ENCODE measurements at regions not wholly inside any gene's neighbourhood (a gene's known extent, or its start where the extent isn't known, plus 50 kb on each side); places are given as distances from the start of the nearest gene placed in this dataset.

DNA sequence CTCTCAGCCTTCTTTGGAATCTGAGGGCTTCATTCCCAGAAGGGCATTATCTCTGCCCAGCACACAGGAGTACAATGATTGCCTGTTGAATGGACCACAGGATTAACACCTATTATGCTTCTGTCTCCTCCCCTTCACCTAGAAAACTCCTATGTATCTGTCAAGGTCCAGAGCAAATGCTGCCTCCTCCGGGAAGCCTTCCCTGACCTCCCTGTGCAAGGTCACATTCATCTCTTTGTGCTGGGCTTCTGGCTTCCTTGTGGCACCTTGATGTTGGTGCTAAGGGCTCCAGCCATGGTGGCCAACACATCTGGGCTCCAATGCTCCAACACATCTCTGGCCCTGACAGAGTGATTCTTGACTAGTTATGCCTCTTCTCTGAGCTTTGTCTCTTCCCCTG, 49.9 kb upstream of the ATP2B2 start:
- H3K36me3 ChIP-seq (ENCODE audit: insufficient read depth): no peaks in the 10 kb centered on the region
- no peak overlapping the region for H3K27ac Mint-ChIP-seq
- TF ChIP-seq EZH2 (IDR thresholded peaks at IDR 0.05; ENCODE audit: low read depth, unreplicated experiment): no peak
- TF ChIP-seq, protein P1, sequence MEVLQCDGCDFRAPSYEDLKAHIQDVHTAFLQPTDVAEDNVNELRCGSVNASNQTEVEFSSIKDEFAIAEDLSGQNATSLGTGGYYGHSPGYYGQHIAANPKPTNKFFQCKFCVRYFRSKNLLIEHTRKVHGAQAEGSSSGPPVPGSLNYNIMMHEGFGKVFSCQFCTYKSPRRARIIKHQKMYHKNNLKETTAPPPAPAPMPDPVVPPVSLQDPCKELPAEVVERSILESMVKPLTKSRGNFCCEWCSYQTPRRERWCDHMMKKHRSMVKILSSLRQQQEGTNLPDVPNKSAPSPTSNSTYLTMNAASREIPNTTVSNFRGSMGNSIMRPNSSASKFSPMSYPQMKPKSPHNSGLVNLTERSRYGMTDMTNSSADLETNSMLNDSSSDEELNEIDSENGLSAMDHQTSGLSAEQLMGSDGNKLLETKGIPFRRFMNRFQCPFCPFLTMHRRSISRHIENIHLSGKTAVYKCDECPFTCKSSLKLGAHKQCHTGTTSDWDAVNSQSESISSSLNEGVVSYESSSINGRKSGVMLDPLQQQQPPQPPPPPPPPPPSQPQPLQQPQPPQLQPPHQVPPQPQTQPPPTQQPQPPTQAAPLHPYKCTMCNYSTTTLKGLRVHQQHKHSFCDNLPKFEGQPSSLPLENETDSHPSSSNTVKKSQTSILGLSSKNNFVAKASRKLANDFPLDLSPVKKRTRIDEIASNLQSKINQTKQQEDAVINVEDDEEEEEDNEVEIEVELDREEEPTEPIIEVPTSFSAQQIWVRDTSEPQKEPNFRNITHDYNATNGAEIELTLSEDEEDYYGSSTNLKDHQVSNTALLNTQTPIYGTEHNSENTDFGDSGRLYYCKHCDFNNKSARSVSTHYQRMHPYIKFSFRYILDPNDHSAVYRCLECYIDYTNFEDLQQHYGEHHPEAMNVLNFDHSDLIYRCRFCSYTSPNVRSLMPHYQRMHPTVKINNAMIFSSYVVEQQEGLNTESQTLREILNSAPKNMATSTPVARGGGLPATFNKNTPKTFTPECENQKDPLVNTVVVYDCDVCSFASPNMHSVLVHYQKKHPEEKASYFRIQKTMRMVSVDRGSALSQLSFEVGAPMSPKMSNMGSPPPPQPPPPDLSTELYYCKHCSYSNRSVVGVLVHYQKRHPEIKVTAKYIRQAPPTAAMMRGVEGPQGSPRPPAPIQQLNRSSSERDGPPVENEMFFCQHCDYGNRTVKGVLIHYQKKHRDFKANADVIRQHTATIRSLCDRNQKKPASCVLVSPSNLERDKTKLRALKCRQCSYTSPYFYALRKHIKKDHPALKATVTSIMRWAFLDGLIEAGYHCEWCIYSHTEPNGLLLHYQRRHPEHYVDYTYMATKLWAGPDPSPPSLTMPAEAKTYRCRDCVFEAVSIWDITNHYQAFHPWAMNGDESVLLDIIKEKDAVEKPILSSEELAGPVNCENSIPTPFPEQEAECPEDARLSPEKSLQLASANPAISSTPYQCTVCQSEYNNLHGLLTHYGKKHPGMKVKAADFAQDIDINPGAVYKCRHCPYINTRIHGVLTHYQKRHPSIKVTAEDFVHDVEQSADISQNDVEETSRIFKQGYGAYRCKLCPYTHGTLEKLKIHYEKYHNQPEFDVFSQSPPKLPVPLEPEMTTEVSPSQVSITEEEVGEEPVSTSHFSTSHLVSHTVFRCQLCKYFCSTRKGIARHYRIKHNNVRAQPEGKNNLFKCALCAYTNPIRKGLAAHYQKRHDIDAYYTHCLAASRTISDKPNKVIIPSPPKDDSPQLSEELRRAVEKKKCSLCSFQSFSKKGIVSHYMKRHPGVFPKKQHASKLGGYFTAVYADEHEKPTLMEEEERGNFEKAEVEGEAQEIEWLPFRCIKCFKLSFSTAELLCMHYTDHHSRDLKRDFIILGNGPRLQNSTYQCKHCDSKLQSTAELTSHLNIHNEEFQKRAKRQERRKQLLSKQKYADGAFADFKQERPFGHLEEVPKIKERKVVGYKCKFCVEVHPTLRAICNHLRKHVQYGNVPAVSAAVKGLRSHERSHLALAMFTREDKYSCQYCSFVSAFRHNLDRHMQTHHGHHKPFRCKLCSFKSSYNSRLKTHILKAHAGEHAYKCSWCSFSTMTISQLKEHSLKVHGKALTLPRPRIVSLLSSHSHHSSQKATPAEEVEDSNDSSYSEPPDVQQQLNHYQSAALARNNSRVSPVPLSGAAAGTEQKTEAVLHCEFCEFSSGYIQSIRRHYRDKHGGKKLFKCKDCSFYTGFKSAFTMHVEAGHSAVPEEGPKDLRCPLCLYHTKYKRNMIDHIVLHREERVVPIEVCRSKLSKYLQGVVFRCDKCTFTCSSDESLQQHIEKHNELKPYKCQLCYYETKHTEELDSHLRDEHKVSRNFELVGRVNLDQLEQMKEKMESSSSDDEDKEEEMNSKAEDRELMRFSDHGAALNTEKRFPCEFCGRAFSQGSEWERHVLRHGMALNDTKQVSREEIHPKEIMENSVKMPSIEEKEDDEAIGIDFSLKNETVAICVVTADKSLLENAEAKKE (CRISPR knock-in tag; IDR thresholded peaks at IDR 0.05): no peak
- TF ChIP-seq EZH2phosphoT487 (IDR thresholded peaks at IDR 0.05; ENCODE audit: unreplicated experiment): no peak
- TF ChIP-seq, protein P2, sequence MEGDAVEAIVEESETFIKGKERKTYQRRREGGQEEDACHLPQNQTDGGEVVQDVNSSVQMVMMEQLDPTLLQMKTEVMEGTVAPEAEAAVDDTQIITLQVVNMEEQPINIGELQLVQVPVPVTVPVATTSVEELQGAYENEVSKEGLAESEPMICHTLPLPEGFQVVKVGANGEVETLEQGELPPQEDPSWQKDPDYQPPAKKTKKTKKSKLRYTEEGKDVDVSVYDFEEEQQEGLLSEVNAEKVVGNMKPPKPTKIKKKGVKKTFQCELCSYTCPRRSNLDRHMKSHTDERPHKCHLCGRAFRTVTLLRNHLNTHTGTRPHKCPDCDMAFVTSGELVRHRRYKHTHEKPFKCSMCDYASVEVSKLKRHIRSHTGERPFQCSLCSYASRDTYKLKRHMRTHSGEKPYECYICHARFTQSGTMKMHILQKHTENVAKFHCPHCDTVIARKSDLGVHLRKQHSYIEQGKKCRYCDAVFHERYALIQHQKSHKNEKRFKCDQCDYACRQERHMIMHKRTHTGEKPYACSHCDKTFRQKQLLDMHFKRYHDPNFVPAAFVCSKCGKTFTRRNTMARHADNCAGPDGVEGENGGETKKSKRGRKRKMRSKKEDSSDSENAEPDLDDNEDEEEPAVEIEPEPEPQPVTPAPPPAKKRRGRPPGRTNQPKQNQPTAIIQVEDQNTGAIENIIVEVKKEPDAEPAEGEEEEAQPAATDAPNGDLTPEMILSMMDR (conservative IDR thresholded peaks at IDR 0.05; ENCODE audit: low read depth in 2 of 2): no peak
- TF ChIP-seq STAT1 (IDR thresholded peaks at IDR 0.05; ENCODE audit: unreplicated experiment): no peak
- no peak for TF ChIP-seq NANOG (IDR thresholded peaks at IDR 0.05; ENCODE audit: borderline replicate concordance)
- TF ChIP-seq JUNB (IDR thresholded peaks at IDR 0.05; ENCODE audit: unreplicated experiment): no peak
- no peak for TF ChIP-seq ZNF114 (CRISPR knock-in tag; IDR thresholded peaks at IDR 0.05)
- TF ChIP-seq CREB1 (CRISPR knock-in tag; IDR thresholded peaks at IDR 0.05; ENCODE audit: low read depth): no peak
- TF ChIP-seq POLR2AphosphoS5 (IDR thresholded peaks at IDR 0.05; ENCODE audit: low read depth): no peak
- no peak for TF ChIP-seq ZNF331 (CRISPR knock-in tag; IDR thresholded peaks at IDR 0.05; ENCODE audit: low read depth)
- TF ChIP-seq, protein P3, sequence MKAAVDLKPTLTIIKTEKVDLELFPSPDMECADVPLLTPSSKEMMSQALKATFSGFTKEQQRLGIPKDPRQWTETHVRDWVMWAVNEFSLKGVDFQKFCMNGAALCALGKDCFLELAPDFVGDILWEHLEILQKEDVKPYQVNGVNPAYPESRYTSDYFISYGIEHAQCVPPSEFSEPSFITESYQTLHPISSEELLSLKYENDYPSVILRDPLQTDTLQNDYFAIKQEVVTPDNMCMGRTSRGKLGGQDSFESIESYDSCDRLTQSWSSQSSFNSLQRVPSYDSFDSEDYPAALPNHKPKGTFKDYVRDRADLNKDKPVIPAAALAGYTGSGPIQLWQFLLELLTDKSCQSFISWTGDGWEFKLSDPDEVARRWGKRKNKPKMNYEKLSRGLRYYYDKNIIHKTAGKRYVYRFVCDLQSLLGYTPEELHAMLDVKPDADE (IDR thresholded peaks at IDR 0.05): no peak
- no peak for TF ChIP-seq REST (IDR thresholded peaks at IDR 0.05; ENCODE audit: unreplicated experiment)
- H3F3A ChIP-seq (replicated peaks; ENCODE audit: low read depth): no peaks in the 10 kb centered on the region
- no peak overlapping the region for H3K4me3 Mint-ChIP-seq
- H3K27me3 ChIP-seq (ENCODE audit: insufficient read depth): no peaks in the 10 kb centered on the region
- no peak overlapping the region for H2AFZ ChIP-seq
- H3K79me2 ChIP-seq (replicated peaks; ENCODE audit: insufficient read depth): no peaks in the 10 kb centered on the region
- H3K27ac ChIP-seq (ENCODE audit: low read depth): no peak overlapping the region
- H3K4me2 ChIP-seq: no peak overlapping the region
- ATAC-seq (no peak), DNase-seq (ENCODE audit: low spot score) (no peak)
- H3K27me3 Mint-ChIP-seq (ENCODE audit: insufficient read depth, low read depth, poor library complexity): peaks cover 10% of the 10 kb centered on the region
- no peaks in the 10 kb centered on the region for H3K9me2 ChIP-seq (ENCODE audit: insufficient read depth)
- H3K36me3 Mint-ChIP-seq (ENCODE audit: low read depth): no peaks in the 10 kb centered on the region
- H3K4me3 ChIP-seq: no peak overlapping the region
- no peaks in the 10 kb centered on the region for H4K20me1 ChIP-seq (replicated peaks; ENCODE audit: insufficient read depth)
- peaks cover 13% of the 10 kb centered on the region; the same call in 2 of the 3 replicates for H3K4me1 Mint-ChIP-seq
- H3K9me3 Mint-ChIP-seq: no peaks in the 10 kb centered on the region
- H3K4me1 ChIP-seq (ENCODE audit: insufficient read depth): peaks cover 3% of the 10 kb centered on the region; the same call in 1 of the 2 replicates
